Tibial nerve (tissue), 4 donors: ENCODE measurements at regions not wholly inside any gene's neighbourhood (a gene's known extent, or its start where the extent isn't known, plus 50 kb on each side); places are given as distances from the start of the nearest gene placed in this dataset.

ENCODE experiments used
- DNase-seq, 2 donors: peaks; one replicate each; pipeline ENCODE4 v3.0.0-alpha.2; 2019; ENCODE audit warnings: low spot score in 2 of 2
- H3K27ac ChIP-seq, 4 donors: fragments of 200-600 bp; sonication (generic) in 3 of 4; one replicate each; pipeline ENCODE4 v1.5.1; 2017 to 2019; ENCODE audit warnings: mild to moderate bottlenecking in 1 of 4
- H3K27me3 ChIP-seq, 2 donors: fragments of 200-600 bp; sonication (generic) in 1 of 2; one replicate each; pipeline versions ENCODE4 v1.5.1 to v1.6.0; 2017 to 2019
- H3K36me3 ChIP-seq, 3 donors: fragments of 200-600 bp; sonication (generic); one replicate each; pipeline ENCODE4 v1.5.1; 2018 to 2019
- H3K4me1 ChIP-seq, 4 donors: fragments of 200-600 bp; sonication (generic) in 3 of 4; one replicate each; pipeline ENCODE4 v1.5.1; 2017 to 2019
- H3K4me3 ChIP-seq, 4 donors: fragments of 200-600 bp; sonication (generic) in 3 of 4; one replicate each; pipeline ENCODE4 v1.5.1; 2017 to 2019; ENCODE audit warnings: mild to moderate bottlenecking in 1 of 4, moderate library complexity in 1 of 4
- H3K9me3 ChIP-seq, 4 donors: fragments of 200-600 bp; sonication (generic) in 3 of 4; one replicate each; pipeline ENCODE4 v1.5.1; 2017 to 2019
- EP300 ChIP-seq, 2 donors: sonication (generic); formaldehyde crosslinking; IDR thresholded peaks; one replicate each; pipeline ENCODE4 v1.6.1; 2017; ENCODE audit warnings: antibody characterized with exemption in 2 of 2, mild to moderate bottlenecking in 1 of 2
- POLR2A ChIP-seq, 2 donors: fragments of 450-650 bp; IDR thresholded peaks; one replicate each; pipeline ENCODE4 v1.6.1; 2017; ENCODE audit warnings: antibody characterized with exemption in 2 of 2, mild to moderate bottlenecking in 2 of 2, moderate library complexity in 2 of 2
- WGBS, 2 donors: methylation state at CpG; one replicate each; pipeline ENCODE4 v1.1.5; 2018; 5-methylcytosine and 5-hydroxymethylcytosine counted together
- TF ChIP-seq, protein P1 (sequence below), 5 experiments: fragments of 200-600 bp in 3 of 5; fragments of 450-650 bp in 2 of 5; sonication (generic) in 3 of 5; IDR thresholded peaks; one replicate each; pipeline ENCODE4 v1.5.1; 2016 to 2019; ENCODE audit warnings: antibody characterized with exemption in 5 of 5, mild to moderate bottlenecking in 3 of 5, moderate library complexity in 2 of 5

DNA sequence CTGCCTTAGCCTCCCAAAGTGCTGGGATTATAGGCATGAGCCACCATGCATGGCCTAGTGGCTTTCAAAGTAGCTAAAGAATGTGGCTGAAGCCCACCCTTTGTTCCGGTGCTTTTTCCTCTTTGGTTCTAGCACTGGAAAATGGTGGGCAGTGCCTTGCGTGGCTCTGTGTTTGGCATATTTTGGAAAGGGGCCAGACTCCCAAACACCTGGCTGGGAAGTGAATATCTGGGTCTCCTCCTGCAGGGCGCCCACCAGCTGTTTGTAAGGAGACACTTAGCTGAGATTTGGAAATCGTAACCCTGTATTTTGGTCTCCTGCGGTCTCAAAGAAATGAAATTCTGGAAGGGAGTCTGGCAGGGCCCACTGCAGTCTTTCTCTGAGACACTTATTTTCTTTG is 336.4 kb downstream of the IL20RB start:
- no peak for TF ChIP-seq POLR2A (IDR thresholded peaks at IDR 0.05)
- TF ChIP-seq, protein P1, sequence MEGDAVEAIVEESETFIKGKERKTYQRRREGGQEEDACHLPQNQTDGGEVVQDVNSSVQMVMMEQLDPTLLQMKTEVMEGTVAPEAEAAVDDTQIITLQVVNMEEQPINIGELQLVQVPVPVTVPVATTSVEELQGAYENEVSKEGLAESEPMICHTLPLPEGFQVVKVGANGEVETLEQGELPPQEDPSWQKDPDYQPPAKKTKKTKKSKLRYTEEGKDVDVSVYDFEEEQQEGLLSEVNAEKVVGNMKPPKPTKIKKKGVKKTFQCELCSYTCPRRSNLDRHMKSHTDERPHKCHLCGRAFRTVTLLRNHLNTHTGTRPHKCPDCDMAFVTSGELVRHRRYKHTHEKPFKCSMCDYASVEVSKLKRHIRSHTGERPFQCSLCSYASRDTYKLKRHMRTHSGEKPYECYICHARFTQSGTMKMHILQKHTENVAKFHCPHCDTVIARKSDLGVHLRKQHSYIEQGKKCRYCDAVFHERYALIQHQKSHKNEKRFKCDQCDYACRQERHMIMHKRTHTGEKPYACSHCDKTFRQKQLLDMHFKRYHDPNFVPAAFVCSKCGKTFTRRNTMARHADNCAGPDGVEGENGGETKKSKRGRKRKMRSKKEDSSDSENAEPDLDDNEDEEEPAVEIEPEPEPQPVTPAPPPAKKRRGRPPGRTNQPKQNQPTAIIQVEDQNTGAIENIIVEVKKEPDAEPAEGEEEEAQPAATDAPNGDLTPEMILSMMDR (IDR thresholded peaks at IDR 0.05): no peak
- TF ChIP-seq EP300 (IDR thresholded peaks at IDR 0.05): no peak
- 76 to 80% methylated on average over 5 of the region's 5 CpGs for WGBS, 2 donors

DNA sequence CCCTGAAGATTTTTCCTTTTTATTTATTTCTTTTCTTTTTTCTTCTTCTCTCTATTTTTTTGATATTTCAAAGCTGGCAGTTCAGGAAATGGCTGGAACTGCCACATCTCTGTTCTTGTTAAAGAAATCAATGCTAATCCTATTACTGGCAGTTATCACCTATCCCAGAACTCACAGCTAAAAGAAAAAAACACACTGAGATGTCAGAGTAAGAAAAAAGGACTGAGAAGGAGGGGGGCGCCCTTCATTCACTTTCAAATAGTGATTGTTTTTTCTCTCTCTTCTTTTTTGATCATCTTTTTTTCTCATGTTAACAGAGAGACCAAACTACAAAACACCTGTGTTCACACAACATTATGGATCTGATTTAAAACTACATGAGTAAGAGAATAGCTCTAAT is 337.1 kb downstream of the IL20RB start:
- H3K9me3 ChIP-seq: no peaks in the 10 kb centered on the region
- H3K27me3 ChIP-seq: no peaks in the 10 kb centered on the region
- no peaks in the 10 kb centered on the region for H3K4me1 ChIP-seq
- H3K36me3 ChIP-seq: no peaks in the 10 kb centered on the region
- TF ChIP-seq POLR2A (IDR thresholded peaks at IDR 0.05) (no peak), EP300 (IDR thresholded peaks at IDR 0.05) (no peak)
- TF ChIP-seq, protein P1 (IDR thresholded peaks at IDR 0.05): no peak
- H3K4me3 ChIP-seq: no peak overlapping the region
- no peak overlapping the region for H3K27ac ChIP-seq
- DNase-seq: no peak
- 50 to 55% methylated on average over 1 of the region's 1 CpG for WGBS, 2 donors

More for the DNA sequence above, 336.4 kb downstream of the IL20RB start:
- H3K4me1 ChIP-seq: no peaks in the 10 kb centered on the region
- H3K27ac ChIP-seq: no peak overlapping the region
- no peak for DNase-seq
- H3K27me3 ChIP-seq: no peaks in the 10 kb centered on the region
- H3K36me3 ChIP-seq: no peaks in the 10 kb centered on the region
- H3K9me3 ChIP-seq: no peaks in the 10 kb centered on the region
- no peak overlapping the region for H3K4me3 ChIP-seq

DNA sequence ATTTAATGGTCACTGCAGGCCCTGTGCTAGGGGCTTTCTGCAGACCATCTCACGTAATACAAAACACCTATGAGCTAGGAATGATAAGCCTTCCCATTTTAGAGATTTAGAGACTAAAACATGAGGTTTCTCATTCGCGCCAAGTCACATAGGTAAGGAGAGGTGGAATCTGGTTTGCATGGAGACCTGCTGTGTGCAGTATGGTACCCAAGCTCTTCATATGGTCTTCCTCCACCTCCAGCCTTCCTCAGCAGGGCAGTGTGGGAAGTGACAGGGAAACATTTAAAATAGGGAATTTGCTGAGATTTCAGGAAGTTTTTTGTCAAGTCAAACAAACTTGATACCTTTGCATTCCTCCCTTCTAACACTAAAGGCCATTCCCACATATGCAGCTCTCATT is 337.6 kb downstream of the IL20RB start:
- no peak for TF ChIP-seq EP300 (IDR thresholded peaks at IDR 0.05)
- TF ChIP-seq POLR2A (IDR thresholded peaks at IDR 0.05): no peak
- TF ChIP-seq, protein P1 (IDR thresholded peaks at IDR 0.05): no peak
- Histone ChIP-seq H3K36me3 (no peaks in the 10 kb centered on the region), H3K27me3 (no peaks in the 10 kb centered on the region), H3K27ac (no peak overlapping the region), H3K4me1 (no peaks in the 10 kb centered on the region), H3K4me3 (no peak overlapping the region), H3K9me3 (no peaks in the 10 kb centered on the region)
- DNase-seq: no peak
- WGBS, 2 donors: 93% methylated on average over 3 of the region's 3 CpGs

DNA sequence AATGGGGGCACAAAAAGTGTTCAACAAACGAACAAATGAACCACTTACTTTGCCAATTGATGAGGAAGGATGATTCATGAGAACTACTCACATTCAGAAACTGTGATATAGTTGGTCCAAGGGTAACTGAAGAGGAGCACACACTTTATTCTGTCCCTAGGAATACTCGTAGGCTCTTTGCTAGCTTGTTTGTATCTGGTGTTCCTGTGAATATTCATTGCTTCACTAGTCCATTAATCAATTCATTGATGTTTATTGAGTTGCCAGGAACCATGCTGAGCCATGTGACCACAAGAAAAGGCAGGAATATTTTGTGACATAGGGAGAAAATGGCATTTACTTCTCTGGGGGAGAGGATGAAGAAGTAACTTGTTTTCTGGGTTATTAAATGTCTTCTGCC is 338.3 kb downstream of the IL20RB start:
- no peaks in the 10 kb centered on the region for H3K27me3 ChIP-seq
- H3K4me1 ChIP-seq: no peaks in the 10 kb centered on the region
- H3K27ac ChIP-seq: no peak overlapping the region
- WGBS, 2 donors: 50 to 56% methylated on average over 2 of the region's 2 CpGs
- no peak overlapping the region for H3K4me3 ChIP-seq
- no peak for TF ChIP-seq POLR2A (IDR thresholded peaks at IDR 0.05)
- TF ChIP-seq, protein P1 (IDR thresholded peaks at IDR 0.05): no peak
- no peak for TF ChIP-seq EP300 (IDR thresholded peaks at IDR 0.05)
- H3K36me3 ChIP-seq: no peaks in the 10 kb centered on the region
- H3K9me3 ChIP-seq: no peaks in the 10 kb centered on the region
- no peak for DNase-seq

DNA sequence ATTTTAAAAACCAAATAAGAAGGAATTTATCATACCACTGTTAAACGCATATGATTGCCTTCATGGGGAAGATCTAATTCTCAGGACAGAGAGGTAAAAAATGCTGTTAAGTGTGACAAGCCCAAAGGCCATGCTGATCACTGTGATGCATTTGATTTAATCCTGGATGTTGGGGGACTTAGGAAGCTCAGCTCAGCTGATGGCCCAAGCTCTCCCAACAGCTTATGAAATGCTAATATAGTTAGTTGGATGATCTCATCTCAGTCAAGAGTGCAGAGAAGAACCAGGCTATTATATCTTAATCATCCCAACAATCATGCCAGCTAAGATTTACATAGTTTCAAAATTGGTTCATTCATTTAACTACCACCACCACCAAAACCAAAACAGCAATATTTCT is 340.0 kb downstream of the IL20RB start:
- no peak overlapping the region for H3K27ac ChIP-seq
- TF ChIP-seq, protein P1 (IDR thresholded peaks at IDR 0.05): no peak
- TF ChIP-seq POLR2A (IDR thresholded peaks at IDR 0.05): no peak
- no peaks in the 10 kb centered on the region for H3K36me3 ChIP-seq
- H3K9me3 ChIP-seq: no peaks in the 10 kb centered on the region
- H3K4me1 ChIP-seq: no peaks in the 10 kb centered on the region
- no peak overlapping the region for H3K4me3 ChIP-seq
- H3K27me3 ChIP-seq: no peaks in the 10 kb centered on the region
- no peak for DNase-seq
- WGBS, 2 donors: 80 to 90% methylated on average over 1 of the region's 1 CpG
